Neural progenitor cell (in vitro differentiated cells): ENCODE measurements at regions not wholly inside any gene's neighbourhood (a gene's known extent, or its start where the extent isn't known, plus 50 kb on each side); places are given as distances from the start of the nearest gene placed in this dataset.

Source experiments
- EZH2 ChIP-seq: fragments of 200-600 bp; sonication (generic); IDR thresholded peaks from 2 replicates; pipeline ENCODE4 v1.6.1; 2017; ENCODE audit warnings: antibody characterized with exemption, mild to moderate bottlenecking, moderate library complexity
- EZH2phosphoT487 ChIP-seq: fragments of 200-600 bp; sonication (generic); IDR thresholded peaks from 2 replicates; pipeline ENCODE4 v1.6.1; 2017; ENCODE audit warnings: antibody characterized with exemption
- TF ChIP-seq, protein P1 (sequence below): fragments of 200-600 bp; sonication (generic); IDR thresholded peaks from 2 replicates; pipeline ENCODE4 v1.5.1; 2017; ENCODE audit warnings: antibody characterized with exemption, mild to moderate bottlenecking

DNA sequence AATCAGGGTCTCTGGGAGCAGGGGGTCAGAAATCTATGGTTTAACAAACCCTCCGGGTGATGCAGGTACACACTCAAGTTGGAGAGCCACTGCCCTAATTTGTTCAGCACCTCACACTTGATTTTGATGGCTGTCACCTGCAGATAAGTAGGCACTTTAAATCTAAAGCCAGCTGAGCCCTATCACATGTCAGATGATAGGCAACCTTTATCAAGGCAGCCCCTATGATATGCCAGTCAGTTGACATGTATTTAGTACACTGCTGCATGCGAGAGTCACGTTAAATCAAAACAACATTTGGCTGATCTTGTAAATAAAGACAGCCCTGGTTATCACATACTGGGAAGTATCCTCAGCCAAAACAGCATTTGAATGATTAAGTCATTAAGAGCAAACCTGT, 104.4 kb upstream of the MCTP2 start:
- TF ChIP-seq, protein P1, sequence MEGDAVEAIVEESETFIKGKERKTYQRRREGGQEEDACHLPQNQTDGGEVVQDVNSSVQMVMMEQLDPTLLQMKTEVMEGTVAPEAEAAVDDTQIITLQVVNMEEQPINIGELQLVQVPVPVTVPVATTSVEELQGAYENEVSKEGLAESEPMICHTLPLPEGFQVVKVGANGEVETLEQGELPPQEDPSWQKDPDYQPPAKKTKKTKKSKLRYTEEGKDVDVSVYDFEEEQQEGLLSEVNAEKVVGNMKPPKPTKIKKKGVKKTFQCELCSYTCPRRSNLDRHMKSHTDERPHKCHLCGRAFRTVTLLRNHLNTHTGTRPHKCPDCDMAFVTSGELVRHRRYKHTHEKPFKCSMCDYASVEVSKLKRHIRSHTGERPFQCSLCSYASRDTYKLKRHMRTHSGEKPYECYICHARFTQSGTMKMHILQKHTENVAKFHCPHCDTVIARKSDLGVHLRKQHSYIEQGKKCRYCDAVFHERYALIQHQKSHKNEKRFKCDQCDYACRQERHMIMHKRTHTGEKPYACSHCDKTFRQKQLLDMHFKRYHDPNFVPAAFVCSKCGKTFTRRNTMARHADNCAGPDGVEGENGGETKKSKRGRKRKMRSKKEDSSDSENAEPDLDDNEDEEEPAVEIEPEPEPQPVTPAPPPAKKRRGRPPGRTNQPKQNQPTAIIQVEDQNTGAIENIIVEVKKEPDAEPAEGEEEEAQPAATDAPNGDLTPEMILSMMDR = no peak
- no peak for TF ChIP-seq EZH2phosphoT487
- TF ChIP-seq EZH2 = no peak
